HG02938 (cell line): ENCODE measurements at regions not wholly inside any gene's neighbourhood (a gene's known extent, or its start where the extent isn't known, plus 50 kb on each side); places are given as distances from the start of the nearest gene placed in this dataset.

Experiments used
- ATAC-seq: cut with Tn5 transposase; IDR thresholded peaks from one replicate; pipeline ENCODE4 v1.9.1; 2021; ENCODE audit warnings: mild to moderate bottlenecking, moderate library complexity; ENCODE audit not compliant: unreplicated experiment

DNA sequence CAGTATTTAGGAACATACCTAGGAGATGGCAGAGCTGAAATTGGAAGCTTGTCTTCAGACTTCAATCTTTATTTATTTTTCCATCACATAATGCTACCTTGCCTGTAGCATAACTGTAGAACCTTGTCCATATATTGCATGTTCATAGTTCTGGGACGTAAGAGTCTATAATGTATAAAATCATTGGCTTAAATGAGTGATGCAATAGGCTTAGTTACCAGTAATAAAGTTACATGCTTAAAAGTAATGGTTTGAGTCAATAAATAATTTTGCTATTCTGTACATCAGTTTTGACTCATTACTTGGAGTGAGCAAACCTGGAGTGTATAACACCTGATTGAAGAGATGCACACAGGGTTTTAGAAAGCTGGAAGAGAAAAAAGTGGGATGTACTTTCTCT is 229.3 kb downstream of the CDCA7 start:
- no peak for ATAC-seq

DNA sequence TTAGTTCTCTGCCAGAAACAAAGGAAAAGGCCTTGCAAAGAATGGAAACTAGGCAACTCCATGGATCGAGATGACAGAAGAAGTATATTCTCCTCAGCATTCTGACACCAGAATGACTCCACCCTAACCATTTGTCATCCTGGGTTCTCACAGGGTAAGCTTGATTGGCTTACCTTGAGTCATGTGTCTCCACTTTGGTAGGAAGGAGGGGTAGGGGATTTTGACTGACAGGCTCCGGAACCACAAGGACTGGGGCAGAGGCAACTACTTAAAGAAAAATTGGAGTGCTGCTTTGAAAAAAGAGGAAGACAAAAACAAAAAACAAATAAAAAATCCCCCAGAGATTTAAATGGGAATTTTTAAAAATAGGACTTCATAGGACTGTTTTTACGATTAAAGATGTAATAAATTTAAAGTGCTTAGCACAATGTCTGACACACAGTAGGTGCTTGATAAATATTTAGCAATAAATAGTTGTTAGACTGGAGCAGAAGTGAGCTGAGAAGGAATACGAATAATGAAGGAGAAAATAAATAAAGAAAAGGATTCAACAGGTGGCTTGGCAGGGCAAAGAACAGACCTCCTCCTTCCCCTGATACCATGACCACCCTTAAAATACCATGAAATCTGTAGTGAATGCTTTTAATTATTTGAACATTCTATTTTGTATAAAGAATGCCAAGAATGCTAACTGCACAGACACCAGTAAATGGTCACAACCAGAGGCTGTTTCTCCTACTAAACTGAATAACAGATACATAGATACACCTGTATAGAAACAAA is 230.2 kb downstream of the CDCA7 start:
- no peak for ATAC-seq

DNA sequence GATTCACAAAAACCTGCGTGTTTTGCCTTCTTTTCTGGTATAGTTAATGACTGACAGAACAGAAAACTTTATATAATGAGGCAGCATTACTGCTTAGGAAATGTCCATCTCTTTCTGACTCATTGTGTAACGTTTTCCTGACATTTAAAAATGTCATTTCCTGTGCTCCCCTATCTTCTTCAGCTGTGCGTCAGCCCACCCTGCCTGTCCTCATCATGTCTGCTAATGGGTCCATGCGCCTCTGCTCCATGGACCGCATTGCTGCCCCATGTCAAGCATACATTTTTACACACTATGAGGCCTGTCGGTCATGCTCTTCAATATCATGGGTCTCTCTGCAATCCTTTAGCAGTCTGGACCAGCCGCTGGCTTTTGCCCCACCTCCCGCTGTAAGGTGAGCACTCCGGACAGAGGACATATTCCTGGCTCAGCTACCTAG is 234.3 kb downstream of the CDCA7 start:
- no peak for ATAC-seq

DNA sequence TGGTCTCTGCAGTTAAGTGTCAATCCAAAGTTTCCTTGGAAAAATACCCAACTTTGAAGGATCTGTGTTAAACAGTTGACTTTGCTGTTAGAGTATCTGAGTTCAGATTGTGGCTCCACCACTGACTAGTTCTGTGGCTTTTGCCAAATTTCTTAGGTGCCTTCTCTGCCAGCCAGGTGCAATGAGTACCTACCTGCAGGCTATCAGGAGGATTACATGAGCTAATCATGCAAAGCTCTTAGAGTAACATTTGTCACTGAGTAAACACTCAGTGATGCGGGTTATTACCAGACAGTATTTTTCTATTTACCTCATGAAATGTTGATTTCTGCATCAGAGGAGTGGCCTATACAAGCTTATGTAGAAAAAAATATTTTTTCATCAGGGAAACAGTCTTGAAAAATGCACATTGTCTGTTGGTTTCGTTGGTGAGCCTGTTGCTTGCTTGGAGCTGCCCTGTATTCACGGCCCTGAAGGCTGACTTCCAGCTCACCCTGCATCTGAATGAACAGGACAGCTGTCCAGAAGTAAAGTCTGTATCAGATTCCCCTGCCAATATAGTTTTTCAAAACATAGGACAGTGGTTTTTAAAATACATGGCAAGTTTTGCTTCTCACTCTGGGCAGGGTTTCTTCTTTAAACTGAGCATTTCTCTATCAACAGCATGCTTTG is 235.1 kb downstream of the CDCA7 start:
- no peak for ATAC-seq

DNA sequence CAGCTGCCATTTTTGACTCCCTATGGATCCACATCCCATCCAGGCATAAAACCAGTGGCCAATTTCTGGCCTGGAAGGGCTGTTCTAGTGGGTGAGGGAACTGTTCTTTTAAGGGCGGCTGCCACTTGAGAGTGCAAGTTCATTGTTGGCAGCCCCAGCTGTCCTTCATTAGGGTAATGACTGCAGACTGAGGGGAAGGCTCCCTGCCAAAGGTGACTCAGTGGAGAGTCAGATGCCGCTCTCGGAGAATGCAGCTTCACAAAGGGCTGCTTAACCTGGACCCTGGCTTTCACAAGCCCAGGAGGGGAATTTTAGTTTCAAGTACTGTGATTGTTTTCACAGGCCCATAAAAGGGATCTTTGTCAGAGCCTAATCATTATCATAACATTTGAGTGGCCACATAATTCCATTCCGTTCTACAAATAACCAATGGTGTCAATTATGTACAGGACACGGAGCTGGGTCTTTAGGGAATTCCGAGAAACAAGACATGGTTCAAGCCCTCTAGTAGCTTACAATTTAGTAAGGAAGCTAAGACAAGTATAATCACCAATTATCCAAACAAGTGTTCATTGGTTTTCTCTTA is 235.7 kb downstream of the CDCA7 start:
- no peak for ATAC-seq

DNA sequence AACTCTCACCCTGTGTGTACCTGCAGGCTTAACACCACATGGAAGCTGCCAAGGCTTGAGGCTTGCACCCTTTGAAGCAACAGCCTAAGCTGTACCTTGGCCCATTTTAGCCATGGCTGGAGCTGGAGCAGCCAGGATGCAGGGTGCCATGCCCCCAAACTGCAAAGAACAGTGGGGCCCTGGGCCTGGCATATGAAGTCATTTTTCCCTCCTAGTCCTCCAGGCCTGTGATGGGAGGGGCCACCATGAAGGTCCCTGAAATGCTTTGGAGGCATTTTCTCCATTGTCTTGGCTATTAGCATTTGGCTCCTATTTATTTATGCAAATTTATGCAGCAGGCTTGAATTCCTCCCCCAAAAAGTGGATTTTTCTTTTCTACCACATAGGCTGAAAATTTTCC is 238.4 kb downstream of the CDCA7 start:
- ATAC-seq: no peak

DNA sequence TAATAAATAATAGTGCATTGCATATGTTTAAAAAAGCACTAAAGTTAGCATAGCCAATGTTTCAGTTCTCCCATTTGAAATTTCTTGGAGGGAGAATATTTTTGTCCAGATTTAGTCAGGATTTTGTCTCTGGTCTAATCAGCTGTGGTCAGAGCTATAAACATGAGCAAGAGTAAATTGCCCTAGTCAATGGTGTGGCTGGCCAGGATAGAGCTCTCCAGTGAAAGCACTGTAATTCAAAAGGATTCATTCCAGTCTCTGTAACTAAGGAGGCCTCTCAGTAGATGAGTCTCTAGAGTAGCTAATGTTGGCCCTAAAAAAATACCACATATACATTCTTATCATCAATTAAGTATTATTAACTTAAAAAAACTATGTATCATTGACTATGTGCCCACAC is 241.6 kb downstream of the CDCA7 start:
- ATAC-seq: no peak

DNA sequence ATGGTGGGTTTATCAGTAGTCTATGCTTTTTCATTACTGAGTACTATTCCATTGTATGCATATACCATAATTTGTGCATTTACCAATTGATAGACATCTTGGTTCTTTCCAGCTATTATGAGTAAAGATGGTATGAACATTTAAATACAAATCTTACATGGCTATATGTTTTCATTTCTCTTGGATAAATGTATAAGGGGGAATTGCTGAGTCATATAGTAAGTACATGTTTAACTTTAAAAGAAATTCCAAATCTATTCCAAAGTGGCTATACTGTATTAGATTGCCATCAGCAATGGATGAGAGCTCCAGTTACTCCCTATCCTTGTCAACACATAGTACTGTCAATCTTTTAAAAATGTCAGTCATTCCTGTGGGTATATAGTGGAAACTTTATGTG is 243.9 kb downstream of the CDCA7 start:
- ATAC-seq: no peak

DNA sequence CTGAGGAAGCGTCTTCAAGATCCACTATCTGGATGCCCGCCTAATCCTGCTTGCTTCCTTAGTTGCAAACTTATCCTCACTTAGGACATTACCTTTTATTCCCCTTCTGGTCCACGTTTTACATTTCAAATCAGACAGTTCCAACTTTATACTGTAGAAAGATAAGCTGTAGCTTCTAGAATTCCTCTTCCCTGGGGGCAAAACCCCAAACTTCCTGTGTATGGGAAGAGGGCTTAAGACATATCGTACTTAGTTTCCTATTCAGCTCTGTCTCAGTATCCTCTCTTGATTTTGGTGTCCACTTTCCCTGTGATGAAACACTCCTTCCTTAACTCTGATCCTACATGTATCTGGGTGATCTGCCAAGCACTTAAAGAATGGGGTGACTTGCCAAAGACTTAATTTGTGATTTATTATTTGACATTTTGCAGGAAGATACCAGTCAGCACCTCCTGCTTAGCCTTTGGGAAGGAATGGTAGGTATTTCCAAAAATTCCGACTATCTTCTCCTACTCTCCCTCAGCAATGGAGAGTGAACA is 245.2 kb downstream of the CDCA7 start:
- ATAC-seq: no peak

DNA sequence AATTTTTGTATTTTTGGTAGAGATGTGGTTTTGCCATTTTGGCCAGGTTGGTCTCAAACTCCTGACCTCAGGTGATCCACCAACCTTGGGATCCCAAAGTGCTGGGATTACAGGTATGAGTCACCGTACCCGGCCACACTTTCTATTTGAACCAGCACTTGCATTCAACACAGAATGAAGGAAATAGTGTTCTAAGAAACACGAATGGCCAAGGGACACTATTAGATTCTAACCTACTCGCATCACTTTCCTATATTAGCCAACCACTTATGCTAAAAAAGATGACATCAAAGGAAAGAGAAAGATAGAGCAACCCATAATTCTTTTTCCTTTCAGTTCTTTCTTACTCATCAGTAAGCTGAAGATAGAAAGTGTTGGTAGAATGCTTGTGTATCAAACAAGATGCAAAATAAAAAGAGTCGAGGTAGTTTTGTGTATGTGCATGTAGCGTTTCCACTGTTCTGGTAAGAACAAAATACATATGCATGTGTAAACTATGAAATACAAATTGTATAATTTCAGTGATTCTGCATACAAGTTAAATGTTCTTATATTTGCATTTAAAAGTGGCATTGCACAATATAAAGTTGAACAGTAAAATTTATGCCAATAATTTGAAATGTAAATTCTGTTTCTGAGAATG is 247.6 kb downstream of the CDCA7 start:
- ATAC-seq: no peak

DNA sequence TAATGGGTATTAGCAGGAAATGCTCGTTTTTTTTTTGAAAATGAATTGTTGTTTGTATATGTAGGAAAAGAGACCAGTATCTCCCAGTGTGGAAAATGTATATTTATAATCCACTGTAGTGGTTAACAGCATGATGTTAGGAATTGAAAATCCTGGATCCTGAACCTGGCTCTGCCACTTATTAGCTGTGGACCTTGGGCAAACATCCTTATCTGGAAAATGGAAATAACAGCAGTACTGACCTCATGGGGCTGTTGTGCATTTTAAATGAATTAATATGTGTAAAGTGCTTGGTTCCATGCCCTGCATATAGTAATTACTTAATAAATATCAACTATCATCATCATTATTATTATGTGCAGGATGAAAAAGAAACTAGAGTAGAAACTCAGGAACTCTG is 251.3 kb downstream of the CDCA7 start:
- ATAC-seq: no peak

DNA sequence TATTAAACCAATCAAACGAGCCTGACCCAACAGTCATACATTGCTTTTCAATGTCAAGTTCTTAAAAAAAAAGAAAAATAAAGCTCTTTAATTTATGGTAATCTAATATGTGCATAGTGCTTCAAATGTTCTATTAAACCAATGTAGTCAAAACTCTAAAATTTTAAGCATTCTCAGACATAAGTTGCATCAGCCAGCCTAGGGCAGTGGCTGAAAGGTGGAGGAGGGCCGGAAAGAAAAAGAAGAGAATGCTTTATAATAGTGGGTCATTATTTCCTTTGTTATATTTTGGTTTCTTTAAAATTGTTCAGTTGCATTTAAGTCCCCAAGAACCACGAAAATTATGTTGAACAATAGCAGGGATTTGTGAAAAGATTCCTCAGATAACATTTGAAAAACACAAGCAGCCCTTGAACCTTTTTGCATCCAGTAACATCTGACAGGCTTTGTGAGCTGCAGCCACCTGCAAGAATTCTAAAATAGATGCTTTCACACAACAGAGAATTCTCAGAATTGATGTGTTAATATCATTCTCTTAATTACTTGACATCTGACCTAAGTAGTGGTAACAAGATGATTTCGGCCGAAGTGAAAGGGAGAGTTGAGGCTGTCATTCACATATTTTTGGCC is 252.1 kb downstream of the CDCA7 start:
- no peak for ATAC-seq

DNA sequence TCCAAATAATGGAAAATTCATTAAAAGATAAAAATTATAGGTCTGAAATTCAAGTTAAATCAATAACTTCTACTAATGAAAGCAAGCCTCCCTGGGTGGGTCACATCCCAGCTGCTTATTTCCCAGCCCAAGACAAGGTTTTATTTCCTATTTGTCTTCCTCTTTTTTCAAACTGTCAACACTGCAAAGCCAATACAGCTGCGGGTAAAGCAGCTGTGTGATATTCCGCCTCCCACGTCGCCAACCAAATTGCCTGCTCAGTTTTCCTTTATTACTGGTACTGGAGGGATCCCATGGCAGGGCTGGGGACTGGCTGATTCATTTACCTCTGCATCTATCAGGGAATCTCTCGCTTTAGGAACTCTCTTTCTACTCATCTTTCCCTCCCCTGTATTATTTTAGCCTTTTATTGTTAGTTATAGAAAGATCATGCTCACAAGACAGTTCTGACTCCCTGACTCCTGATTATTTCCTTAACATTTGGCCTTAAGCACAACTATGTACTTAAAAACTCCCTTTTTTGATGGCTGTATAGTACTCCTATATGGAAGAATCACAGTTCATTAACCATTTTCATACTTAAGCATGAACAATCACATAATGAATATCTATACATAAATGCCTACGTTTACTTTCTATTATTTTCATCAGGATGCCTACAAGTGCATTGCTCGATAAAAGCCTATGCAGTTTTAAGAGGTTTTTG is 253.1 kb downstream of the CDCA7 start:
- ATAC-seq: no peak

DNA sequence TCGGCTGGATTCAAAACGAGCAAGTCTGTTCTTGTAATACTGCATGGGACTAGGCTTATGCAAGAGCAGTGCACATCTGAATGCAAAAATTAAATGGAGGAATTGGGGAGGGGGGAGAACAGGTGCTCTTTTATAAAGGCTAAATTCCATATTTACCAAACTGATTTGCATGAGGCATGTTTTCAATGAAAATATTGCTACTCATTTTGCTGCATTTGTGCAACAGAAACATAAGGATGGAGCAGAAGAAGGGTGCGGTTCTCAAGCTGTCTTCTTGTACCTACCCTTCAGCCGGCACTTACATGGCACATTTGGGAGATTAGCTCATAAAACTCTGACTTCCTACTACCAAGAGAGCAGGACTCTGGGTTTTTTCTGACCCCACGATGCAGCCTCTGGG is 256.4 kb downstream of the CDCA7 start:
- no peak for ATAC-seq

DNA sequence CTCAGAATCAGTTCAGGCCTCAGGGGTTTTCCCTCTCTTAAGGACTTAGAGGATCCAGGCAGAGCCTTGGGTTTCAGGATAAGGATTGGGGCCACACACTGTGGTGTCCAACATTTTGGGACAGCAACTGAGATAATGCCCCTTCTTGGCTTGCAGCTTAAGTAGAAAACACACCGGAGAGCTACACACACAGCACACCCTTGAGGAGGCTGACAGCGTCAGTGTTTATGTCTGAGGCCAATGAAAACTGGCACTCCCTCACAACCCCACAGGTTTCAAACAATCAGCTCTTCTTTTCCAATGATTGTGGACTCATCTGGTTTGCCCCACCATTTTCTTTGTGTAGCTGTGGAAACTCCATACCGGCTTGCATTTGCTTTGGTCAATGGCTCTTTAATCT is 257.7 kb downstream of the CDCA7 start:
- ATAC-seq: no peak

DNA sequence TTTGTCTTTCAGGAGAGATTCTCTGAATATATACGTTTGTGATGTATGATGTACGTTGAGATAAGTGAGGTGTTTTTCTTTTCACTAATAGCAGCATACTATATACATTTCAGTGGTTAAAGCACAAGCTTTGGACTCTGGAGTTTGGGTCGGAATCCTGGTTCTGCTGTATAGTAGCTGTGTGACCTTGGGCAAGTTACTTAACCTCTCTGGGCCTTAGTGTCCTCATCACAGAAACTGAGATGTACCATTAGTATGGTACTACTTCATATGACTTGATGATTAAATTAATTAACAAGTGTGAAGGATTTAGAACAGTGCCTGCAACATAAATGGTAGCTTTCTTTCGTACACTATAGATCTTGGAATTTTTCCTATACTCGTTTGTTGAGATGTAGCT is 258.7 kb downstream of the CDCA7 start:
- ATAC-seq: no peak

DNA sequence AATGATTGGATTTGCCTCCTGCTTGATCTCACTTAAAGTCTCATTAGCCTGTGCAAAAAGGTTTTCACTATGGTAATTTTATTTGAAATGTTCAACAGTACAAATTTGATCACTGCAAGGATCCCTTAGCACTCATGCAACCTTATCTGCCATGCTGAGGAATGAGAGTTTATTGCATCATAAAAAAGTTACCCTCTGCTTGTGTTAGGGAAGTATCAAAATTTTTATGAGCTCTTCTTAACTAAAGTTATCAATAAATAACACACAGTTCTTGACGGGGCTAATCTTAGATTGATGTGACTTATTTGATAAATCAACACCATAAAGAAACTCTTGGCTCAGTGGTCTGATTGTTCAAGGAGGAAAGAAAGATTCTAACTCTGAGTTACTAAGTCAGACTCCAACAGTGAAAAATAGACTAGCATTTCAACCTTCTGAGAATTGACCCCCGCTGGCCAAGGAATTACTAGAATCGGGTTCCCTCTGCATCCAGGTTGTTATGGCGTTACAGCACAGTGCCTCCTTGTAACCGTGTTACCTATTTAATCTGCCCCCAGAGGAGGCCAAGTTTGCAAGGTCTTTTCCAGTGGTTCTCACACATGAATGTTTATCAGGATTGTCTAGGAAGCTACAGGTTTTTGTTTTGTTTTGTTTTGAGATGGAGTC is 259.7 kb downstream of the CDCA7 start:
- no peak for ATAC-seq

DNA sequence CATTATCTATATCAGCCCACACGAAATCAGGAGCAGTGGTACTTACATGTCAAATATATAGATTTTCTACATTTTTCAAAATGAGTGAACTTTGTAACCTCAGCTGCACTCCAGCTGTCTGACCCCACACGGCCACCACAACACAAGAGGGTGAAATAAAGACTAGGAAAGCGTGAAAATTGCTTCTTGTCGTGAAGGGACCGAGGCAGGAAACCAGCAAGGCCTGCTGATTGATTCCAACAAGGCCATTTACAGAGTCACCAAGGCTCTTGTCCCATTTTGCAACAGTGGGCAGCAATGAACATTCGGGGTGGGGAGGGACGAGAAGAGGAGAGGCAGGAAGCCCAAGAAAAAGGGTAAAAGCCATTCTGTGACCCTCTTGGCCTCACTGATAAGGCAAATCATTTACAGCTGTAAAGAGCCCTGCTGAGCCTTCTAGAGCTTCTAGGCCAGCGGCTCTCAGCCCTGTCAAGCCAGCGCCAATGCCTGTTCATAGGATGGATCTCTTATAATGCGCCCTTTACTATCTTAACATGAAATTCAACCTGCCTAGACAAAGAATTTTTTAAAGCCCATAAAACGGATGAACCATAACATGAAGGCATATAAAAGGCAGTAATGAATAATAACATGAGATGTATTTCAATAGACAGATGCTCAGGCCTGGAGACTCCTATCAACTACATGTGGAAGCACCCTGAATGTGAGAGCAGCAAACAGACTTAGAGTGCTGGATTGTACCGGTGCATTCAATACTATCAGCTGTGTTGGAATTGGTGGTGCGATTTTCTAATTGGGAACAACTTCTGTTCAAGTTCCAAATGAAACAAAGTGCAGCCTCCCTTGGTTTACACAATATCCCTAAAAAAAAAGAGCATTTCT is 269.0 kb downstream of the CDCA7 start:
- ATAC-seq: no peak

DNA sequence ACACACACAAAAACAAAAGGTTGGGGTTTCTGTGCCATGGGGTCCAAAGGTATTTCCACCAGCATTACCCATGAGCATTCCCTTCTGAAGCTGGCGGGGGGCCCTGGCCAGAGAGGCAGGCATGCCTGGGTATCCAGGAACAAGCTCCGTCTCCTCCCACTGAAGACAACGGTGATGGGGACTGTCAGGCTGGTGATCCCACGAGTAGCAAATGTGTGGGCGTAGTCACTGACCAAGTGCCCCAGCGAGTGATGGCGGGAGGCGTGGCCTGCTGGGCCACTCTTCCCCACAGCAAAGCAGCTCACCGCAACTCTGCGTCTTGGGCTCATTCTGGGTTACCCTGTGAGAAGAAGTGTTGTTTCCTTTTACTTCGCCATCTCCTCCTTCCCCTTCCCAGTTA is 270.6 kb downstream of the CDCA7 start:
- ATAC-seq: no peak
